ENCODE measurements at regions not wholly inside any gene's neighbourhood (a gene's known extent, or its start where the extent isn't known, plus 50 kb on each side); places are given as distances from the start of the nearest gene placed in this dataset.

GRCh38 chr4:33561259-33561658, 2683.1 kb downstream of the ARAP2 start:
- TF ChIP-seq, protein P1, sequence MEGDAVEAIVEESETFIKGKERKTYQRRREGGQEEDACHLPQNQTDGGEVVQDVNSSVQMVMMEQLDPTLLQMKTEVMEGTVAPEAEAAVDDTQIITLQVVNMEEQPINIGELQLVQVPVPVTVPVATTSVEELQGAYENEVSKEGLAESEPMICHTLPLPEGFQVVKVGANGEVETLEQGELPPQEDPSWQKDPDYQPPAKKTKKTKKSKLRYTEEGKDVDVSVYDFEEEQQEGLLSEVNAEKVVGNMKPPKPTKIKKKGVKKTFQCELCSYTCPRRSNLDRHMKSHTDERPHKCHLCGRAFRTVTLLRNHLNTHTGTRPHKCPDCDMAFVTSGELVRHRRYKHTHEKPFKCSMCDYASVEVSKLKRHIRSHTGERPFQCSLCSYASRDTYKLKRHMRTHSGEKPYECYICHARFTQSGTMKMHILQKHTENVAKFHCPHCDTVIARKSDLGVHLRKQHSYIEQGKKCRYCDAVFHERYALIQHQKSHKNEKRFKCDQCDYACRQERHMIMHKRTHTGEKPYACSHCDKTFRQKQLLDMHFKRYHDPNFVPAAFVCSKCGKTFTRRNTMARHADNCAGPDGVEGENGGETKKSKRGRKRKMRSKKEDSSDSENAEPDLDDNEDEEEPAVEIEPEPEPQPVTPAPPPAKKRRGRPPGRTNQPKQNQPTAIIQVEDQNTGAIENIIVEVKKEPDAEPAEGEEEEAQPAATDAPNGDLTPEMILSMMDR (IDR thresholded peaks at IDR 0.05), result no peak
- TF ChIP-seq MAX (IDR thresholded peaks at IDR 0.05) (no peak), HDAC2 (IDR thresholded peaks at IDR 0.05) (no peak), RCOR1 (IDR thresholded peaks at IDR 0.05; ENCODE audit: low read depth, low read length) (no peak), ESRRA (IDR thresholded peaks at IDR 0.05; ENCODE audit: borderline replicate concordance, low read length) (no peak)
- TF ChIP-seq, protein P2, sequence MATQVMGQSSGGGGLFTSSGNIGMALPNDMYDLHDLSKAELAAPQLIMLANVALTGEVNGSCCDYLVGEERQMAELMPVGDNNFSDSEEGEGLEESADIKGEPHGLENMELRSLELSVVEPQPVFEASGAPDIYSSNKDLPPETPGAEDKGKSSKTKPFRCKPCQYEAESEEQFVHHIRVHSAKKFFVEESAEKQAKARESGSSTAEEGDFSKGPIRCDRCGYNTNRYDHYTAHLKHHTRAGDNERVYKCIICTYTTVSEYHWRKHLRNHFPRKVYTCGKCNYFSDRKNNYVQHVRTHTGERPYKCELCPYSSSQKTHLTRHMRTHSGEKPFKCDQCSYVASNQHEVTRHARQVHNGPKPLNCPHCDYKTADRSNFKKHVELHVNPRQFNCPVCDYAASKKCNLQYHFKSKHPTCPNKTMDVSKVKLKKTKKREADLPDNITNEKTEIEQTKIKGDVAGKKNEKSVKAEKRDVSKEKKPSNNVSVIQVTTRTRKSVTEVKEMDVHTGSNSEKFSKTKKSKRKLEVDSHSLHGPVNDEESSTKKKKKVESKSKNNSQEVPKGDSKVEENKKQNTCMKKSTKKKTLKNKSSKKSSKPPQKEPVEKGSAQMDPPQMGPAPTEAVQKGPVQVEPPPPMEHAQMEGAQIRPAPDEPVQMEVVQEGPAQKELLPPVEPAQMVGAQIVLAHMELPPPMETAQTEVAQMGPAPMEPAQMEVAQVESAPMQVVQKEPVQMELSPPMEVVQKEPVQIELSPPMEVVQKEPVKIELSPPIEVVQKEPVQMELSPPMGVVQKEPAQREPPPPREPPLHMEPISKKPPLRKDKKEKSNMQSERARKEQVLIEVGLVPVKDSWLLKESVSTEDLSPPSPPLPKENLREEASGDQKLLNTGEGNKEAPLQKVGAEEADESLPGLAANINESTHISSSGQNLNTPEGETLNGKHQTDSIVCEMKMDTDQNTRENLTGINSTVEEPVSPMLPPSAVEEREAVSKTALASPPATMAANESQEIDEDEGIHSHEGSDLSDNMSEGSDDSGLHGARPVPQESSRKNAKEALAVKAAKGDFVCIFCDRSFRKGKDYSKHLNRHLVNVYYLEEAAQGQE (IDR thresholded peaks at IDR 0.05), result no peak
